ENCODE measurements at regions not wholly inside any gene's neighbourhood (a gene's known extent, or its start where the extent isn't known, plus 50 kb on each side); places are given as distances from the start of the nearest gene placed in this dataset.

DNA sequence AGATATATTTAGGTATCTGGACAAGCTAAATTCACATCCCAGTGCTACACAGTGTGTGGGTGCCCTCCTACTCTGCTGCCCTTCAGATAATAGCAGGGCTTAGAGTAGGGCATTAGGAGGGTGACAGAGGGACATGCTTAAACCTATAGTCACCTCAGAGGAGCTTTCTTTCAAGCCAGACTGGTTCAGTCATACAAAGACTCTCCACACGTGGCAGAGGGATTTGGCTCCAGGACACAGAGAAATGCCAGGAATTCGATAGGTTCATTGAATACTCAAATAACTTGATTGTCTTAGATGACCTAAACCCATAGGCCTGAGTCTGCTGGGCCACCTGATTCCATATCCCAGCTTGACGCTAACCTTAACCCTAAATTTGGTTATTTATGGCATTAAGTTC, 163.5 kb downstream of the TPH2 start:
- Mint-ChIP-seq H3K27me3 (ENCODE audit: unreplicated experiment) (no peaks in the 10 kb centered on the region), H3K4me3 (ENCODE audit: unreplicated experiment) (no peak overlapping the region), H3K27ac (ENCODE audit: unreplicated experiment) (no peak overlapping the region), H3K4me1 (ENCODE audit: low read depth, unreplicated experiment) (no peaks in the 10 kb centered on the region), H3K9me3 (ENCODE audit: unreplicated experiment) (peaks cover 2% of the 10 kb centered on the region), H3K36me3 (ENCODE audit: unreplicated experiment) (no peaks in the 10 kb centered on the region)
- no peak for DNase-seq
- TF ChIP-seq CTCF (IDR thresholded peaks at IDR 0.05; ENCODE audit: partially characterized antibody, unreplicated experiment) = no peak

GRCh38 chr12:72105849-72106248, 166.3 kb upstream of the TRHDE start:
- DNase-seq = no peak
- H3K27ac Mint-ChIP-seq (ENCODE audit: unreplicated experiment) = no peak overlapping the region
- H3K4me1 Mint-ChIP-seq (ENCODE audit: low read depth, unreplicated experiment) = no peaks in the 10 kb centered on the region
- H3K9me3 Mint-ChIP-seq (ENCODE audit: unreplicated experiment) = peaks cover 2% of the 10 kb centered on the region
- H3K27me3 Mint-ChIP-seq (ENCODE audit: unreplicated experiment) = no peaks in the 10 kb centered on the region
- no peaks in the 10 kb centered on the region for H3K36me3 Mint-ChIP-seq (ENCODE audit: unreplicated experiment)
- no peak for TF ChIP-seq CTCF (IDR thresholded peaks at IDR 0.05; ENCODE audit: partially characterized antibody, unreplicated experiment)
- H3K4me3 Mint-ChIP-seq (ENCODE audit: unreplicated experiment) = no peak overlapping the region

DNA sequence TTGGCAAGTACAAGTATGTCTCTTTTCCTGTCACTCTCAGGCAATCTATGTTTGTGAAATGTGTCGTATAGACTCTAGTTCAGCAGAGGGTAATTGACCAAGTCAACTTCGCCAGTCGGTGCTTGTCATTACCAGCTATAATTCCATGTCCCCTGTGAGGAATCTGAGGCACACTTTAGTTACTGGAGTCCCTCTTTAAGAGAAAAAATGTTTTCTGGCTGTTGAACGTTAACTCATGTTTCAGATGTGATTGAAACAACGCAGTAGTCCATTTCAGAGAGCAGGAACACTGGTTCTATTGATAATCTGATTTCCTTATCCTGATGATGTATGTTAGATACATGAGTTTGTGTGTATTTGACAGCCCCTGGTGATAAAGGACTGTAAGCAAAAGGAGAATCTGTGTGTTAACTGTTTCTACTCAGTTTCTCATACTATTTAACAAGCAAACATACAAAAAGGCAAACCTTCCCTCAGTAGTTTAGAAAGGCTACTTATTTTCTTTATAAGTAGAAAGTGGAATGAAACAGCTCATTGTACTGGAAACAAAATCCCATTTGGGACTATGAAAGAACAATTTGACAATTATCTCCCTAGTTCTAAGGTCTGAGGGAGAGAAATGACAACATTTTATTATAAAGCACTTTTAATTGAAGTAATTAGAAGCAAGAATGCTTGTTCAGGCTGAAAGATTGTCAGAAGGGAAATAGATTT, 161.1 kb upstream of the TRHDE start:
- H3K4me3 Mint-ChIP-seq (ENCODE audit: unreplicated experiment) = no peak overlapping the region
- H3K9me3 Mint-ChIP-seq (ENCODE audit: unreplicated experiment) = no peaks in the 10 kb centered on the region
- TF ChIP-seq CTCF (IDR thresholded peaks at IDR 0.05; ENCODE audit: partially characterized antibody, unreplicated experiment) = no peak
- H3K4me1 Mint-ChIP-seq (ENCODE audit: low read depth, unreplicated experiment) = peaks cover 9% of the 10 kb centered on the region
- no peaks in the 10 kb centered on the region for H3K36me3 Mint-ChIP-seq (ENCODE audit: unreplicated experiment)
- H3K27me3 Mint-ChIP-seq (ENCODE audit: unreplicated experiment) = no peaks in the 10 kb centered on the region
- DNase-seq = no peak
- H3K27ac Mint-ChIP-seq (ENCODE audit: unreplicated experiment) = no peak overlapping the region

DNA sequence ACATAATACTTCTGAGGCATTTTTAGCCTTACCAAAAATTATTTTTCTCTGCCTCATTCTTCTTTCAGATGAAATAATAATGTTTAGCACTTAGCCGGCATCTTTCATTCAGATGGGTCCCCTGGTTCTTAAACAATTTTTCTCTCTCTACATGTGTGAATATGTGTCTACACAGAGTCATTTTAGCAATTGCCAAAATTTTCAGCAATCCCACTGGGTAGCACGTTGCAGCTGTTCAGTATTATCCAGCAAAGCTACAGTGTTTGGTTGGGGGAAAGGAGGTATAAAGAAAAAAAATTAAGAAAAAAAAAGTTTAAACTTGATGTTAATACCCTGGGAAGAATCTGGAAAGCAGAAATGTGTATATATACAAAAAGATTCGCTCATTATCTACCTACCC, 160.5 kb upstream of the TRHDE start:
- no peaks in the 10 kb centered on the region for H3K9me3 Mint-ChIP-seq (ENCODE audit: unreplicated experiment)
- no peaks in the 10 kb centered on the region for H3K27me3 Mint-ChIP-seq (ENCODE audit: unreplicated experiment)
- H3K4me1 Mint-ChIP-seq (ENCODE audit: low read depth, unreplicated experiment) = peaks cover 9% of the 10 kb centered on the region
- TF ChIP-seq CTCF (IDR thresholded peaks at IDR 0.05; ENCODE audit: partially characterized antibody, unreplicated experiment) = no peak
- no peak for DNase-seq
- no peak overlapping the region for H3K27ac Mint-ChIP-seq (ENCODE audit: unreplicated experiment)
- H3K4me3 Mint-ChIP-seq (ENCODE audit: unreplicated experiment) = no peak overlapping the region
- no peaks in the 10 kb centered on the region for H3K36me3 Mint-ChIP-seq (ENCODE audit: unreplicated experiment)

- TF ChIP-seq CTCF (IDR thresholded peaks at IDR 0.05; ENCODE audit: partially characterized antibody, unreplicated experiment) = no peak
- H3K36me3 Mint-ChIP-seq (ENCODE audit: unreplicated experiment) = no peaks in the 10 kb centered on the region
- no peaks in the 10 kb centered on the region for H3K27me3 Mint-ChIP-seq (ENCODE audit: unreplicated experiment)
- no peak for DNase-seq
- peaks cover 2% of the 10 kb centered on the region for H3K9me3 Mint-ChIP-seq (ENCODE audit: unreplicated experiment)
- peaks cover 7% of the 10 kb centered on the region for H3K4me1 Mint-ChIP-seq (ENCODE audit: low read depth, unreplicated experiment)
- H3K4me3 Mint-ChIP-seq (ENCODE audit: unreplicated experiment) = no peak overlapping the region
- H3K27ac Mint-ChIP-seq (ENCODE audit: unreplicated experiment) = no peak overlapping the region
Observed at GRCh38 chr12:72133497-72134055, 138.6 kb upstream of the TRHDE start.

Data from glutamatergic neuron (in vitro differentiated cells).